GM21390 (cell line): ENCODE measurements at regions not wholly inside any gene's neighbourhood (a gene's known extent, or its start where the extent isn't known, plus 50 kb on each side); places are given as distances from the start of the nearest gene placed in this dataset.

Experiments
- ATAC-seq: cut with Tn5 transposase; IDR thresholded peaks from one replicate; pipeline ENCODE4 v1.9.1; 2021; ENCODE audit not compliant: unreplicated experiment

DNA sequence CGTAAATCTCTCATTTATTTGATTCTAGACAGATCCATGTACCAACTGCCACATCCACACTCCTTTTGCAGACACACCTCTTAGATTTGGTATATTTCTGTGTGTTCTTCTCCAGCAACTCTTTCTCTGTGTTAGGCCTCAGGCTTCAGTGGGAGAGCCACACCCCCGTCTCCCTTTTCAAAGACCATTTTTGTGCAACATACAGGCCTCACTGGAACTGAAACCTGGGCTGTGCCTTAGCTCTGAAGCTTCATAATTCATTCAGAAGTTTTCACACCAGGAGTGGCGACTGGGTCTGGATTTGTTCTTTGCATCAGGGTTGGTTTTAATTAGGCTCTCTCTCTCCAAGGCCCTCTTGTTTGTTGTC is 170.2 kb downstream of the THBS2 start:
- ATAC-seq = no peak

DNA sequence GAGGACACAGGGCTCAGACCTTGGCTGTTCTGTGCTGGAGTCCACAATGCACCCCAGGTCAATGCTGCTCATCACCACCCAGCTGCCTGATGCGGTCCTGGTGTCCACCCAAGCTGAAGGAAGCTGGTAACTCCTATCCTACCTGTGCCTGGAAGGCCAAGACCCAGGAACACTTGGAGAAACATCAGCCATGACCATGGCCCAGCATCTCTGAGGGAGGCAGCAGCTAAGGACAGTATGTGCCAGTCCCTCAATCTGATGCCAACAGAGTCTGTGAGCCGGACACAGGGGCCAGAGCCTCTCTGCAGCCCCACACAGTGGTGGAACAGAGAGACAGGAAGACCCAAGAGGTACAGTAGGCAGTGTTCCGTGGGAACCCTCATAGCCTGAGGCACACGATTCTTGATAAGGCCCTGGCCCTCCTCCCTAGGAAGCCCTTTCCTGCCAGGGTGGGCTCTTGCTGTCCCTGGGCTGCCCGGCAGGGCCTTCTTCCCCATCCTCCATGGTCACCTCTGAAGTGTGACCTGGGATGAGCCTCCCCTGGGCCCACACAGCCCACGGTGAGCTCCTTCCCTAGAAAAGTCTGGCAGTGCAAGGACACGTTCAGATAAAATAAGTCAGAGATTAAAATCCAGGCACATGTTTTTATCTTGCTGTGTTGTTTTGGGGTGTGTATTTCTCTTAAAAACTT is 170.7 kb downstream of the THBS2 start:
- no peak for ATAC-seq

DNA sequence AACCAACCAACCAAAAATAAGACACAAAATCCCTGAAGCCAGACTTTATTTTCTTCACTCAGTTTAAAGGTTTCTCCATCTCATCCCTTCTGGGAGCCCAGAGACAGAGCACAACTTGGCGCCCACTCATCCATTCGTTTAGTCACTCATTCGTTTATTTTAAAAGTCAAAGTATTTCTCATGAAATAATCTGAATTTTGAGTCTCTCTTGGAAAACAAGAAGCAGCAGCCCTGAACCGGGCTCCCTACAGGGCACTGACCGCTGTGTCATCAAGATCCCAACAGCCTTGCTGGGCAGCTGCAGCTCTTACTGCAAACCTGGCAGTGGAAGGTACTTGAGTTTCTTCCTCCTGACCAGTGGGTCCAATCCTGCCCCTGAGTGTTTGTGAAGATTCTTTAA is 171.6 kb downstream of the THBS2 start:
- ATAC-seq = no peak

DNA sequence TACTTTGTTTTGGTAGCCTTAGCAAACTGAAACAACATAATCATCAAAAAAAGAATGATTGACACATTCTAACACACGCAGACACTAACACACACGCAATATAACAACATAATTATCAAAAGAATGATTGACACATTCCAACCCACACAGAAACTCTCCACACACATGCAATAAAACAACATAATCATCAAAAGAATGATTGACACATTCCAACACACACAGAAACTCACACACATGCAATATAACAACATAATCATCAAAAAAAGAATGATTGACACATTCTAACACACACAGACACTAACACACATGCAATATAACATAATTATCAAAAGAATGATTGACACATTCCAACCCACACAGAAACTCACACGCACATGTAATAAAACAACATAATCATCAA is 172.4 kb downstream of the THBS2 start:
- no peak for ATAC-seq

DNA sequence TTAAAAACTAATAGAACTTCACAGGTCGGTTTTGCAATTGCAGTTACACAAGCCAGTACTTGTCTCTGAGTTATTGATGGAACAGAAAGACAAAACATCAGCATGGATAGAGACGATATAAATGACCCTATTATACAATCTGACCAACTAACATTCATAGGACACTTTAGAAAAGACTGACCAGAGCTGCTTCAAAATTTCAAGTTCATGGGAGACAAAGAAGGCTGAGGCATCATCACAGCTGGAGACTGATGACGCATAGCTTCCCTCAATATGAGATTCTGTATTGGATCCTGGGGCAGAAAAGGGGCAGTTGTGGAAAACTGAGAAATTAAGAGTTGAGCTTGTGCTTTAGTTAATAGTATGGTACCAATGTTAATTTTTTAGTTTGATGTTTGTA is 174.0 kb downstream of the THBS2 start:
- ATAC-seq = no peak

DNA sequence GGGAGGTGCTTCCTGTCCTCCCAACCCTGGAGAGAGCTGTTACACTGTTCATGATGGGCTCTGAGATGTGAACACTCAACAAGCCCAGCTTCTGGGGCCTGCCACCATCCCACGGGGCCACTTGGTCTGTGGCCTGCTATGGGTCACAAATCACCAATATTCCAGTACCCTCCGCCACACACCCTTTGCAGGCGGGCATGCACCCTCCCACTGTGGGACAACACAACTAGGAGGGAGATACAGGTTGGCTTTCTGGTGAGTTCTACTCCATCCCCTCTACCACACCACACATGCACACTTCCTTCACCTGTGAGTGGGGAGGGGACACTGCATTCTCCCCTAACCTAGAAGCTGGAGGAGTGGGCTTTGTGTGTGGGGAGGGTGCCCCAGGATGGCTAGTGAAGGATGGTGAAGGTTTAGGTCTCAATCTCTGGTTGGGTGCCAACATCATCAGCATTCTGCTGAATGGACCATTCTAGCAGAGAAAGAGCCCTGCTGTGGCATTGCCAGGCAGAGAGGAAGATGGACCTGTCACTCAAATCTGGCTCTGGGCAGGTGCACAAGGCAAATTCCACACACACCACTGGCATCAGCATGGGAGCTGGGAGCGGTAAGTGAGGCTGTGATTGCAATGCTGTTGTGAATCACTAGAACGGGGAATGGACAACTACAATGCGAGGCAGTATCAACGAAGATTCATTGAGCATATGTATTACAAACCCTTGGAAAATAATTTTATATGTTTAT is 175.1 kb downstream of the THBS2 start:
- no peak for ATAC-seq

DNA sequence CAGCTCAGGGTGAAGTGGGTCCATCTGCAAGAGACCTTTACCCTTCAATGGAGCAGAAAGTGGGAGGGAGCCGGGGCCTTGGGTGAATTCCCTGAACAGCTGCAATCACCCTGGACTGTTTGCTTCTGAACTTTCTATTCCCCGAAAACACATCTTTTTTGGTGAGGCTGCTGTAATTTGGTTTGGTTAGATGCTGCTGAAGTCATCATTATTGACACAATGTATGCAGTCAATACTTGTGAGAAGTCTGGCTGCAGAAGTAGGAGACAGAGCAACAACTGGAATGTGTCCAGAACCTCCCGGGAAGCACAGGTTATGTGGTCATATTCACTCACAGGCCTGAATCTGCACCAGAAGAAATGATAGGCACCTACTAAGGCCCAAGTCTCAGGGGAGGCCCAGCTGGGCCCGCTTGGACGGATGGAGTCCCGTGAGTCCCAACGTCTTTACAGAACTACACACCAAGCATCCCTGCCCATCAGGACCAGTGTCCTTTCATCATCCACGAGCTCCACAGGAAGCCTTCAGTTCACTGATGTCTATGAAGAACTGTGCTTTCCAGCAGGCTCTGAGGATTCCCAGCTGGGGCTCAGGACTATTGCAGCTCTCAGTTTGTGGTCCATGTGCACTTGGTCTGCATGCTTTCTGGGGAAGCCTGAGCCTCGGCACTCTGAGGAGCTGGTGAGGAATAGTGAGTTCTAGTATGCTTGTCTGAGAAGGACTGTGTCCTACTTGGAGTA is 177.6 kb downstream of the THBS2 start:
- no peak for ATAC-seq

DNA sequence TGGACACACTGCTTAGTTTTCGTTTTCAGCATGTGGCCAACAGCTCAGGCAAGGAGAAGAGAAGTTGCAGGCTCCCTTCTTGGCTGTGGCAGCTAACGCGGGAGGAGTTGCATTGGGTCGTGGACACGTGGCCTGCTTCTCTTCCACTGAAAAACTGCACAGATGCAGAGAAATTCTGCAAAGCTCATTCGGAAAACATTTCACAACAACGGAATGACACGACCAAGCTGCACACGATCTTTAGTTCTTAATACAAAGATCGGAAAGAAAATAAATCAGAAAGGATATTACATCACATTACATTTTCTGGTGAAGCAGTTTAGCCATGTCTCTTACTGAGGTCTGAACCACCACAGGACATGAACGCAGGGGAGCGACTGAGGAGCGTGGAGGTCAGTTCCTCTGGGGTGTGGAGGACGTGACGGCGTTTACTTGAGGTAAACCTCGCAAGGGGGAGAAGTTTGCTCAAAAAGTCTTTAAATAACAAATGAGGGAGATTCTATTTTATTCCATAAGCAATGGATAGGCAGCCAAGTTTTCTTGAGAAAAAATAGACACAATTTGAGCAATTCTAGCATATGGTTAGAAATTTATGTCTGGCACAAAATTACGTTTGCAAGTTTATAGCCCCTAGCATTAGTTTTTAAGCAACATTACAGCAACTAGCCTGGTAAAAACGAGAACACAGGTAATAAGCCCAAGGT is 178.3 kb downstream of the THBS2 start:
- ATAC-seq = no peak

DNA sequence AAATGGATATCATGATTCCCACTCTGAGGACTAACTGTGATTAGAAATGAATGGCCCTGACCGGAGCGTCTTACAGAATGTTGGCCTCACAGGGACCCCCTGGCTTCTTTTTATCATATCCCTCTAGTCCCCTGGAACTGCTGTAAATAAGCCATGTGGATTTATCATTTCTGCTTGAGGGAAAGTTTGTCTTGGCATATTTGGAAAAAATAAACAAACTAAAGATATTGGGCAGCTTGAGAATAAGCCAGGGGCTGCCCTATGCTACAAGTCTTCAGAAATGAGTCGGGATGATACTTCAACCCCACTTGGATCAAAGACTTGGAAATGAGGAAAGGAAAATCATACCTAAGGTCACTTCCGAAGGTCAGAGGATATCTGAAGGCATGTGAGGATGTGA is 179.1 kb downstream of the THBS2 start:
- no peak for ATAC-seq

DNA sequence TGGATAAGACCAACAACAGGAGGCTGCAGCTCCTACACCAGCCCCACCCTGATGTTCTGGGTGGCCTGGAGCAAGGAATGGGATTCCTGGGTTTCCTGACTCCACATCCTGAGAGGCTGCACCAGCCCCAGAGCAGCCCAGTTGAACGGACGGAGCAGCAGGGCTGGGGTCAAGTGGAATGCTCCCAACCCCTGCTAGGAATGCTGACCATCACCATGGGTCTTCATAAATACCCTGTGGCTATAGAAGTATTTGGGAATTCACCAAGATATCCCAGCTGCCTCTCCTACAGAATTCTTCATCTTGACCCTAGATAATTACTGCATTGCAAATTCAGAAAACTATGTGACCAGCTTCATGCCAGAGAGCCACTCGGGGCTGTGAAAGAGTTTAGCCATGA is 180.3 kb downstream of the THBS2 start:
- ATAC-seq = no peak

DNA sequence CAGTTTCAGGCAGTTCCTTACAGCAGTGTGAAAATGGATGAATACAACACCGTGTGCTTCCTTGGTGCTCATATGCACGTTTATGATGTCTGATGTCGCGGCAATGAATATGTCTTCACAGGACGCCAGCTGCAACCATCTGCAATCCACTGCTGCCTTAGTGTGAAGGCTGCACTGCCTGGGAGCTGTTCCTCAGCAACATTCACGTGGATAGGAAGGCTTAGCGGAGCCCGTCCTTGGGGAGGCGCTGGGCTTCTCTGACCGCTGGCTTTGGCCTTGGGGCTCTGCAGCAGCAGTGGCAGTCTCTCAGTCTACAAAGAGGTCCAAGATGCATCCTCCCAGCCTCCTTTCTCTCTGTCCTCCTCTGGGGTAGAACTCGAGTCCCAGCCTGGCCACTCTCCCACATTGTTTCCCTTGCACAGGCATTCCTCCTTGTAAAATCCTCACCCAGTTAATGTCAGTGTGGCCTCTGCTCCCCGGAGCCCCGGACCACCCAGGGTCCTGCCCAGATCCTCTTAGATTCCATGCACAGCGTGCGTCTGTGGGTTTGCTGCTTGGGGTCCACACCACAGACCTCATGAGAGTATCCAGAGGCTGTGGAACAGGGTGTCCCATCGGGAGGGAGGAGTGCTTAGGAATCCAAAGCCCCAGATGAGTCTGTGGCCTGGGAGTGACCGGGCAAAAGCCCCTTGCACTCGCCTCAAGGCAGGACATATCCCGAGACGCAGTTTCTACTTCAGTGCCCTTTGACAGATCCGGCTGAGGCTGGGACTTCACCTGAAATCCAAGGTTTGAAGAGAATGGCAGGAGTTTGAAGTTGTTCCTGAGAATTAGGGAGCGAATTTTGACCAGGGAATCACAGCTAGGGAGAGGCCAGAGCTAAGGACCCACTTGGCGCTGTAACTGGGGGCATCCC is 181.3 kb downstream of the THBS2 start:
- ATAC-seq = no peak

DNA sequence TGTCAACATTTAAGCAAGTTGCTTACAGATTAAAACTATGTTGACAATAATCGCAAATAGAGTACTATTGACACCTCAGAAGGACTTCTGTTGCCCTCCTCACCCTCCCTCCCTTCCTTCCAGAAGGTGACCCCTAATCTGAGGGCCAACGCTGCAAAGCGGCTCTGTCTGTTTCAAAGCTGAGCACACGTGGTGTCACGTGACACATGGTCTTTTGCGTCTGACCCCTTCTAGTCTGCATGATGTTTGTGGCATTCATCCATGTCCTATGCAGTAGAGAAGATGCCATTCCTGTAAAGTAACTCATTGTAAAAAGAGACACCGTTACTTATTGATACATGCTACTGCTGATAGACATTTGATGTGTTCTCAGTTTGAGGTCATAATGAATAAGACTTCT is 182.3 kb downstream of the THBS2 start:
- ATAC-seq = no peak

DNA sequence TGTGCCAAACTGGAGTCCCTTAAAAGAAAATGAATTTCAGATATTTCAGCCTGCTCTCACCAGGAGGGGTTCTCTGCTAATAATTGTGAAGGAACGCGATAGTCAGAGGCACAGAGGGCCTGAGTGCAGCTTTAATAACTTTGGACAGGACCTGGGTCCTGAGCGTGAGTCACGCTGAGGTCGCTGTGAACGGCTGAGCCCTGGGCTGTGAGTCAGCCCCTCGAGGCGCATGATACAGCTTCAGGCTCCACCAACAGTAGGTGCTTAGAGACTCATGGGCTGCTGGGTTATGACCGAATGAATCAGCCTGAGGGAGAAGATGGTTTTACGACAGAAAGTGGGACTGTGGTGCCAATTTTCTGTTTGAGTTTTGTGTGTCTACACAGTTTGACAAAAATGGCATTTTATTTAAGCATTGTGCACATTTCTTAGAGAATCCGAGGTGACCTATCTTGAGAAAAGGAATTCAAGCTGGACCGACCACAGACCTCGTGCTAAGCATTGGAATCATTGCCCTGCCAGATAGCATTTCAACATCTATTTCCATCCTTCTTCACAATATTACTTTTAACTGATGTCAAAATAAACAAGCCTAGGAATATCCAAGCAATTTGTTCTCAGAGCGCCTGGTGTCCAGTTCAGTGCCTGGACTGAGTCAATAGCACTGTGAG is 183.0 kb downstream of the THBS2 start:
- ATAC-seq = no peak

DNA sequence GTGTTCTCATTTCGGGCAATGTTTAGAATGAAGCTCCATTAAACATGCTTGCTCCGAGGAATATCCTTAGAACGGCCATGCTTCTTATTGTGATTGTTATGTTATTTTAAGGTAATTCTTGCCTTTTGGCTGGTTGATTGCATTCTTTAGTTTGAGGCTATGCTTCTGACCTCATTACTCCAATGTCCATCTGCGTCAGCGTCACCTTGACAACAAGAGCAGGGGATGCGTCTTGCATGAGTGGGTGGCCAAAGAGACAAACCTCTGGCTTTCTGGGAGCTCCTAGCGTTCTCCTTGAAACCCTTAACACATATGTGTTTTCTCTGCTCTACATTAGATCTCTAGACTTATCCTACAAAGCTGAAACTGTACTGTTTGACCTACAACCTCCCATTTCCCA is 184.3 kb downstream of the THBS2 start:
- no peak for ATAC-seq

DNA sequence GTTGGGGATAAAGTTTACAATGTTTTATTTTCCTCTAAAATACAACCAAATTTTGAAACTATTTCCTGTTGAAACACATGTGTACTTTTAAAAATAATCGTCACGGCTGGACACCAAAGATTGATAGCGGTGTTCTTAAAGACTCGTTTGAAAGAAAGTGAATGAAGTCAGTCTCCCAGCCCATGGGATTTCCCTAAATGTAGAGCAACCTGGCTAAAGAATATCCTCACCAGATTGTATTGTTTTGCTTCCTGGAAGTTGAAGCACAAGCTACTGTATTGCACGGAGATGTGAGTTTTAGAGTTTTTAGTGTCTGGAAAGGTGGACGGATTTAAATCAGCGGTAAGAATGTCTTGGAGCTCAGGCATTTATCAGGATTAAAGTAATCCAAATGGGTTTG is 189.5 kb downstream of the THBS2 start:
- no peak for ATAC-seq

DNA sequence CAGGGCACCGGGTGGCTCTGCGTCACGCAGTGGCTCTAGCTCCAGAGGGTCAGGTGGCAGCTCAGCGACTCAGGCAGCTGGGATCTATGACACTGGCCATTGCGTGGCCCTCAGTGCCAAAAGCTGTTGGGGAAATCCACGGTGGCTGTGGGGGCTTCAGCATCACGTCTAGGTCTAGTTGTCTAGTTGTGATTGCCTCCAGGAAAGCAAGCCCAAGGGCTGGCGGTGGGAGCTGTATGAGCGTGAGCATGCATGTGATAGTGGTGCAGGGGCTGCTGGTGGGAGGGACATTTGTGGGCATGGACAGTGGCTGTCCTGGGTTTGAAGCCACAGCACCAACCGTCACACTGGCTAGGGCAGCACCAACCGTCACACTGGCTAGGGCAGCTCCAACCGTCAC is 191.4 kb downstream of the THBS2 start:
- ATAC-seq = no peak

DNA sequence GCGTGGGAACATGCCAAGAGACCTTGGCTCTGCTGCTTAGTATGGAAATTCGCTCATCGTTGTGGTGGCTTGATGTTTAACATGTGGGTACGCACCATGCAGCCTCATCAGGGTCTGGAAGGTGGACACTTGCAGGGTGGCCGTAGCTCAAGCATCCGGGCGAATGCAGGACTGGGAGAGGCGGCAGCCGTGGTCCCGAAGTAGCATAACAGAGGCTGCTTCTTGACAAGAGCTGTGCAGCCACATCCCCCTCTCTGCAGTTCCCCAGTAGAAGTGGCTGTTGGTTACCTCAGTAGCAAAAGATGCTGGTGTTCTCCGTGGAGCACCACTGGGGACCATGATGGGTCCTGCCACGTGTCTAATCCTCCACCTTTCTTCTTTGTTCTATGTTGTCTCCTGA is 195.0 kb downstream of the THBS2 start:
- ATAC-seq = no peak

DNA sequence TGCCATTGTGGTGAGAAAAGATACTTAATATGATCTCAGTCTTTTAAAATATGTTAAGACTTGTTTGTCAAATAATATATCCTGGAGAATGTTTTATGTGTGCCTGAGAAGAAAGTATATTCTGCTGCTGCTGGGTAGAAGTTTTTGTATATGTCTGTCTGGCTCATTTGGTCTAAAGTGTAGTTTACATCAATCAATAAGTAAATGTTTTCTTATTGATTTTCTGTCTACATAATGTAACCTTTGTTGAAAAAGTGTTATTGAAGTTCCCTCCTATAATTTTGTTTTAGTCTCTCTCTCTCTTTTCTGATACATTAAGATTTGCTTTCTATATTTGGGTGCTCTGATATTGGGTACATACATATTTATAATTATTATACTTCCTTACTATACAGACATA is 201.2 kb downstream of the THBS2 start:
- ATAC-seq = no peak

DNA sequence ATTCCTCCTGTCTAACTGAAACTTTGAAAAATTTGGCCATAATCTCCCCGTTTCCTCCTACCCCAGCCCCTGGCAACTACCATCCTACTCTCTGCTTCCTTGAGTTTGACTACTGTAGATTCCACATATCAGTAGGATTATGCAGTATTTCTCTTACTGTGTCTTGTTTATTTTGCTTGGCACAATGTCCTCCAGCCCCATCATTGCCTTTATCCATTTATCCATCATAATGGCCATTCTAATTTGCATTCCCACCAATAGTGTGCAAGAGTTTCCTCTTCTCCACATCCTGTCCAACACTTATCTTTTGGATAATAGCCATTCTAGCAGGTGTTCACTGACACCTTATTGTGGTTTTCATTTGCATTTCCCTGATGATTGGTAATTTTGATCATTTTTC is 202.3 kb downstream of the THBS2 start:
- ATAC-seq = no peak

DNA sequence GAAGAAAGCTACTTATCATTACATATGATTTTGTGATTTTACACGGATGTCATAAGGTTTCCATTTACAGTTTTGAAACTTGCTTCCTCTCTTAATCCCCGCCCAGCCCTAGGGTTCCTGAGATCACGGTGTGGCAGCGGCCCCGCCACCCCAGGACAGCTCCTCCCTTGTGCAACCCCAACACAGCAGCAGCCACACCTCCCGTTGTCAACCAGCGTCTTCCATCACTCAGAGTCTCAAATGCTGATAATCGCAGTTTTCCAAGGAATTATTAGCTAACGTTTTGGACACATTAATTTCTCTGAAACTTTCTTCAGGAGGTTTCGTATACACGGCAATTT is 204.8 kb downstream of the THBS2 start:
- ATAC-seq = no peak
